Naive thymus-derived CD4-positive, alpha-beta T cell (primary cell): ENCODE measurements at regions not wholly inside any gene's neighbourhood (a gene's known extent, or its start where the extent isn't known, plus 50 kb on each side); places are given as distances from the start of the nearest gene placed in this dataset.
A peak's percentile ranks its signal among the peaks of the same experiment; 100 is the strongest.
"Not testable (repeated sequence)": the region's sequence is repeated elsewhere in the genome, so short reads cannot be mapped to it uniquely, and the experiment has no call there.

Experiments used
- ATAC-seq: fragments of 150-1000 bp; cut with Tn5 transposase; 2 replicates; pipeline ENCODE4 v1.10.0; 2021; ENCODE audit warnings: mild to moderate bottlenecking, moderate library complexity
- CTCF ChIA-PET: fragments of 350-600 bp; sonication (Branson Sonifier 250); formaldehyde crosslinking; loops from one replicate; lab custom pipeline; 2021; ENCODE audit warnings: antibody characterized with exemption; lab: Charles Lee
- POLR2A ChIA-PET: fragments of 350-600 bp; sonication (Branson Sonifier 250); formaldehyde crosslinking; loops from one replicate; lab custom pipeline; 2021; ENCODE audit warnings: antibody characterized with exemption, inconsistent platforms; lab: Charles Lee
- DNase-seq, 9 donors: peaks; one replicate each; pipeline versions ENCODE4 v3.0.0 to v3.0.0-alpha.2; 2020 to 2022; ENCODE audit warnings: mixed read lengths in 1 of 9
- H3K27ac ChIP-seq: one replicate; pipeline ENCODE4 v1.7.0; 2013; ENCODE audit warnings: mild to moderate bottlenecking, low read depth, low read length, moderate library complexity
- H3K27me3 ChIP-seq, 2 donors: one replicate each; pipeline ENCODE4 v1.7.0; 2013; ENCODE audit warnings: low read length in 2 of 2, mild to moderate bottlenecking in 2 of 2, moderate library complexity in 2 of 2; ENCODE audit not compliant: control insufficient read depth in 2 of 2, insufficient read depth in 2 of 2
- H3K36me3 ChIP-seq, 3 experiments: 1 replicate in 2 of 3; 2 replicates in 1 of 3; pipeline ENCODE4 v1.7.0; 2013; ENCODE audit warnings: low read length in 3 of 3, mild to moderate bottlenecking in 3 of 3, moderate library complexity in 1 of 3; ENCODE audit not compliant: insufficient read depth in 3 of 3, control insufficient read depth in 2 of 3
- H3K4me1 ChIP-seq, 2 donors: one replicate each; pipeline ENCODE4 v1.7.0; 2013; ENCODE audit warnings: low read length in 2 of 2, mild to moderate bottlenecking in 2 of 2, moderate library complexity in 1 of 2; ENCODE audit not compliant: control insufficient read depth in 2 of 2, insufficient read depth in 2 of 2
- H3K4me3 ChIP-seq: 2 replicates; pipeline ENCODE4 v1.7.0; 2013; ENCODE audit warnings: mild to moderate bottlenecking, low read length
- H3K9me3 ChIP-seq, 3 experiments: 1 replicate in 2 of 3; 2 replicates in 1 of 3; pipeline ENCODE4 v1.7.0; 2013; ENCODE audit warnings: low read length in 3 of 3; ENCODE audit not compliant: control insufficient read depth in 2 of 3
- H3K27ac Mint-ChIP-seq, 9 donors: one replicate each; pipeline ENCODE4 v1.8.0; 2020 to 2022; ENCODE audit warnings: mixed read lengths in 9 of 9, mild to moderate bottlenecking in 8 of 9, moderate library complexity in 5 of 9, inconsistent platforms in 2 of 9
- H3K27me3 Mint-ChIP-seq, 5 donors: one replicate each; pipeline ENCODE4 v1.8.0; 2021 to 2022; ENCODE audit warnings: mixed read lengths in 5 of 5, mild to moderate bottlenecking in 1 of 5
- H3K36me3 Mint-ChIP-seq, 5 donors: one replicate each; pipeline ENCODE4 v1.8.0; 2020 to 2022; ENCODE audit warnings: mixed read lengths in 5 of 5, mild to moderate bottlenecking in 3 of 5, inconsistent platforms in 1 of 5
- H3K4me1 Mint-ChIP-seq, 7 donors: one replicate each; pipeline ENCODE4 v1.8.0; 2020 to 2022; ENCODE audit warnings: mixed read lengths in 7 of 7, mild to moderate bottlenecking in 3 of 7, inconsistent platforms in 1 of 7
- H3K4me3 Mint-ChIP-seq, 10 donors: one replicate each; pipeline ENCODE4 v1.8.0; 2020 to 2022; ENCODE audit warnings: mild to moderate bottlenecking in 10 of 10, mixed read lengths in 10 of 10, moderate library complexity in 6 of 10, inconsistent platforms in 2 of 10
- H3K9me3 Mint-ChIP-seq, 11 donors: one replicate each; pipeline ENCODE4 v1.8.0; 2020 to 2022; ENCODE audit warnings: mixed read lengths in 11 of 11, mild to moderate bottlenecking in 4 of 11, inconsistent platforms in 1 of 11, moderate library complexity in 1 of 11
- intact Hi-C, 2 donors: fragments of 100-400 bp; cut with micrococcal nuclease; formaldehyde crosslinking; loops; one replicate each; pipeline ENCODE4 v1.15.1; 2023

DNA sequence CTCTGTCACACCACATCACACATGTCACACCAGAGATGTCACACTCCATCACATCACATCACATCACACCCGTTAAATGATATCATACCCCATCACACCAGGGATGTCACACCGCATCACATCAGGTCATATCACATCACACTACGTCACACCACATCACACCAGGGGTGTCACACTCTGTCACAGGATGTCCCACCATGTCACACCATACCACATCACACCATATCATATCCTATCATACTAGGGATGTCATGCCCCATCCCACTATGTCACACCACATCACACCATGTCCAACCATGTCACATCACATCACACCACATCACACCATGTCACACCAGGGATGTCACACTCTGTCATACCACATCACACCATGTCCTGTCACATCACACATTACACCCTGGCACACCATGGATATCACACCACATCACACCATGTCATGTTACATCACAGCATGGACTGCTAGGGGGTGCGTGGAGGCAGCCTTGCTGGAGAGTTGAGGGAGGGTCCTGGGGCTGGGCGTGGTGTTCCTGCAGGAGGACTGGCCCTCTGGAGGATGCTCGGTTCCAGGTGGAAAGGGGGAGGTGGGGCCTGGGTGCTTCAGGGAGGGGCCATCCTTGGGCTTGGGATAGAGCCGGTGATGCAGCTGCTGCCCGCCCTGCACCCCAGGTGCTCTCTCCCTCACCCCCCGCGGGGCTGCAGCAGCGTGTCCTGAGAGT, 134.6 kb downstream of the TMEM121 start:
- H3K27ac Mint-ChIP-seq: peak overlapping the region in 2 of 9 donors; percentile 59 to 60
- Histone ChIP-seq H3K4me3 (no peak overlapping the region), H3K9me3 (peaks cover 0 to 4% (median 0%) of the 10 kb centered on the region in 3 experiments), H3K27ac (no peak overlapping the region), H3K27me3 (no peaks in the 10 kb centered on the region), H3K4me1 (no peaks in the 10 kb centered on the region), H3K36me3 (no peaks in the 10 kb centered on the region)
- no peaks in the 10 kb centered on the region for H3K4me1 Mint-ChIP-seq
- peaks cover 5 to 25% (median 15%) of the 10 kb centered on the region in 5 donors for H3K27me3 Mint-ChIP-seq
- ChIA-PET POLR2A (no interaction called here), CTCF (no interaction called here)
- H3K4me3 Mint-ChIP-seq: no peak overlapping the region
- H3K36me3 Mint-ChIP-seq: peaks cover 0 to 23% (median 3%) of the 10 kb centered on the region in 5 donors
- peak; percentile 24 for ATAC-seq
- intact Hi-C loops: no loop called here
- peaks cover 19 to 46% (median 34%) of the 10 kb centered on the region in 11 donors for H3K9me3 Mint-ChIP-seq
- no peak for DNase-seq

DNA sequence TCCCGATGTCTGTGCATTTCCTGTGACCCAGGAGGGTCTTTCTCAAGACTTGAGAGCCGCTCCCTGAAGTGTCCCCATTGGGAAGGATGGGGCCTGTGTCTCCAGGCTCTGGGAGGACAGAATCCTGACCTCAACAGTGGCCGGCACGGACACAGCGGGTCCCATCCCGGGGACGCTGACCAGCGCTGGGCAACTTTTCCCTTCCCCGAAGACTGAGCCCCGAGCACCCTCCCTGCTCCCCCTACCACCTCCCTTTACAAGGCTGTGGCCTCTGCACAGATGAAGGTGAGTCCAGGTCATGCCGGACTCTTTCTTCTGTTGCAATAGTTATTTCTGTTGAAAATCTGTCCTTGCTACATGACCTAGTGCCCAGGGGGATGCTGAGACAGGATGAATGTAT, 135.7 kb downstream of the TMEM121 start:
- intact Hi-C loops, CTCF ChIA-PET, DNase-seq, ATAC-seq, H3K4me1 Mint-ChIP-seq, POLR2A ChIA-PET, H3K4me1 ChIP-seq, H3K4me3 ChIP-seq, H3K27ac Mint-ChIP-seq, H3K27ac ChIP-seq, H3K36me3 ChIP-seq, H3K4me3 Mint-ChIP-seq, H3K9me3 ChIP-seq, H3K27me3 ChIP-seq: not testable (repeated sequence)
- Mint-ChIP-seq H3K36me3 (peaks cover 0 to 19% (median 3%) of the 10 kb centered on the region in 5 donors), H3K27me3 (peaks cover 5 to 25% (median 15%) of the 10 kb centered on the region in 5 donors), H3K9me3 (peaks cover 19 to 40% (median 34%) of the 10 kb centered on the region in 11 donors)

DNA sequence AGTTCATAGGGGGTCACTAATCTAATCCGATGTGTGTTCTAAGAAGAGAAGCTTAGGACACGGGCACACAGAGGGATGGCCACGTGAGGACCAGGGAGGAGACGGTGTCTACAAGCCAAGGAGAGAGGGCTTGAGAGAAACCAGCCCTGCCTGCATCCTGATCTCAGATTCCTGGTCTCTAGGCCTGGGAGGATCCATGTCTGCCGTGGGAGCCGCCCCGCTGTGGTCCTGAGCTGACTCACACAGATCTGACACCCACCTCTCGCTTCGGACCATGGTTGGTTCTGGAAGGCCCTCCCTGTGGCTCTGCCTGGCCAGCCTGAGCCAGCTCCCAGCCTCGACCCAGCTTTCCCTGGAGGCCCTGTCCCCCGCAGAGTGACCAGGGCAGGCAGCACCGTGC, 136.2 kb downstream of the TMEM121 start:
- intact Hi-C loops, POLR2A ChIA-PET, H3K9me3 ChIP-seq, H3K27ac ChIP-seq, H3K4me3 Mint-ChIP-seq, ATAC-seq, DNase-seq, CTCF ChIA-PET, H3K4me1 ChIP-seq, H3K36me3 ChIP-seq, H3K27me3 ChIP-seq, H3K4me3 ChIP-seq, H3K27ac Mint-ChIP-seq, H3K4me1 Mint-ChIP-seq: not testable (repeated sequence)
- Mint-ChIP-seq H3K27me3 (peaks cover 2 to 25% (median 15%) of the 10 kb centered on the region in 5 donors), H3K9me3 (peaks cover 19 to 35% (median 29%) of the 10 kb centered on the region in 11 donors), H3K36me3 (peaks cover 0 to 16% (median 3%) of the 10 kb centered on the region in 5 donors)

DNA sequence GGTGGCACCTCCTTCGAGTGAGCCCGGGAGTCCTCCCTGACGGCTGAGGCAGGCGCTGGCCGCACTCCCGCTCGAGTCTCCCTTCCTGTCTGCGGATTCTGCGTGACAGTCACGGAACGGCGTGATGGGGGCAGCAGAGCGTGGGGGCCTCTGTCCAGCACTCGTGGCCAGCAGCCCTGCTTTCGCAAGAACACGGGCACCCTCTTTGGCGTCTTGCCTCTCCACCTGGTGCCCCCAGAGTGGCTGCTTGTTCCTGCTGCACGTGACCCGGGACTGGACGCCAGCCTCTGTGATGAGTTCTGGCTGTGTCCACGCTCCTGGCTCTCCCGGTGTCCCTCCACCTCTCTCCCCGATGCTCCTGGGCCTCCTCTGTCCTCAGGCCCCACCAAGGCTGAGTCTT, 136.9 kb downstream of the TMEM121 start:
- H3K4me3 Mint-ChIP-seq, POLR2A ChIA-PET, DNase-seq, H3K27ac ChIP-seq, CTCF ChIA-PET, H3K9me3 ChIP-seq, H3K36me3 ChIP-seq, H3K4me1 ChIP-seq, H3K27ac Mint-ChIP-seq, ATAC-seq, H3K4me1 Mint-ChIP-seq, intact Hi-C loops, H3K27me3 ChIP-seq, H3K4me3 ChIP-seq: not testable (repeated sequence)
- Mint-ChIP-seq H3K9me3 (peaks cover 16 to 28% (median 23%) of the 10 kb centered on the region in 11 donors), H3K27me3 (peaks cover 0 to 25% (median 15%) of the 10 kb centered on the region in 5 donors), H3K36me3 (peaks cover 0 to 11% (median 3%) of the 10 kb centered on the region in 5 donors)

DNA sequence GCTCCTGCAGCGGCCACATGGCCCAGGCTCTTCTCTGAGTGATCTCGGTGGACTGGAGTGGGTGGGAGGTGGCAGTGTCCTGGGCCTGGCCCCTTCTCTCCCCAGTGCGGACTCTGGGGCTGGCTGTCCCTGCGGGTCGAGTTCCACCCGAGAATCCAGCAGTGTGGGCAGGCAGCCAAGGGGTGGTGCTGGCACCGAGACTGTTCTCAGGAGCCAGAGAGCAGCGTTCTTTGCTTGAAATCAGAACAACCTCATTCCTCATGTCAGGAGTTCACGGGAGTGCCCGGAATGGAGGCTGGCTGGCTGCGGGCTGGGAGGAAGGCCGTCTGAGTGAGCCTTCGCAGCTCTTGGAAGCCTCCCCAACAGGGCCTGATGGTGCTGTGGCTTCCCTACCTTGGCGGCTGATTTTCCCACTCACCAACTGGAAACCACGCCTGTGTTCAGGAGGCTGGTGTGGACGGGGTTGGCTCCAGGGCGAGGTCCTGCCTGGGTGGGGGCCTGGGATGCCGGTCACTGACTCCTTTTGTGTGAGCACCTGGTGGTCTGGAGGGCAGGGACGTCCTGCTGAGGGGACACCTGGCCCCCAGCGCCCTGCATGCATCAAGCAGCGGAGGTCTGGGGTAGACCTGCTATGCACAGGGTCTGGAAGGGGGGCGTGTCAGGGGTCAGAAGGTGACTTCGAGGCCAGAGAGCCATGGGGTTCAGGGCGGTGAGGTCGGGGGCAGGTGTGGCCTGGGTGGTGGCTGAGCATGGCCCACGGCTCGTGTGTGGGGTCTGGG, 137.6 kb downstream of the TMEM121 start:
- H3K27ac Mint-ChIP-seq, POLR2A ChIA-PET, H3K36me3 ChIP-seq, CTCF ChIA-PET, DNase-seq, H3K9me3 ChIP-seq, intact Hi-C loops, H3K4me3 ChIP-seq, ATAC-seq, H3K4me1 Mint-ChIP-seq, H3K4me1 ChIP-seq, H3K4me3 Mint-ChIP-seq, H3K27me3 ChIP-seq, H3K27ac ChIP-seq: not testable (repeated sequence)
- Mint-ChIP-seq H3K27me3 (peaks cover 0 to 18% (median 15%) of the 10 kb centered on the region in 5 donors), H3K9me3 (peaks cover 13 to 21% (median 17%) of the 10 kb centered on the region in 11 donors), H3K36me3 (peaks cover 0 to 11% (median 3%) of the 10 kb centered on the region in 5 donors)

DNA sequence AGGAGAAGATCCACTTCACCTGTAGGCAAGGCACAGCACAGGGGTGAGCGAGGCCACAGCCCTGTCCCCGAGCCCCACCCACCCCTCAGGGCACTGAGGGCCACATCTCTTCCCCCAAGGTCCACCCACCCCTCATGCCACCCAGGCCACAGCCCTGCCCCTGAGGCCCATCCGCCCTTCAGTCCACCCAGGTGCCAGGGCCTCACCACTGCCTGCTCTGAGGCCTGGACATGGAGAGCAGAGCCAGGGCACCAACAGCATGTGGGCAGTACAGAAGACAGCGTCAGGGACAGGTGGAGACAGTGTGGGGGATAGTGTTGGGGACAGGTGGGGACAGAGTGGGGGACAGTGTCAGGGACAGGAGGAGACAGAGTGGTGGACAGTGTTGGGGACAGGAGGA, 138.3 kb downstream of the TMEM121 start:
- POLR2A ChIA-PET: no interaction called here
- Mint-ChIP-seq H3K4me1 (no peaks in the 10 kb centered on the region), H3K27ac (no peak overlapping the region), H3K36me3 (peaks cover 0 to 9% (median 3%) of the 10 kb centered on the region in 5 donors), H3K4me3 (no peak overlapping the region), H3K9me3 (peaks cover 10 to 14% (median 13%) of the 10 kb centered on the region in 11 donors), H3K27me3 (peaks cover 0 to 15% (median 13%) of the 10 kb centered on the region in 5 donors)
- intact Hi-C loops: no loop called here
- no peaks in the 10 kb centered on the region for H3K4me1 ChIP-seq
- H3K9me3 ChIP-seq: no peaks in the 10 kb centered on the region
- no peak overlapping the region for H3K27ac ChIP-seq
- no peak for ATAC-seq
- DNase-seq: no peak
- no peaks in the 10 kb centered on the region for H3K36me3 ChIP-seq
- CTCF ChIA-PET: no interaction called here
- H3K27me3 ChIP-seq: no peaks in the 10 kb centered on the region
- no peak overlapping the region for H3K4me3 ChIP-seq
